ENCODE measurements at regions not wholly inside any gene's neighbourhood (a gene's known extent, or its start where the extent isn't known, plus 50 kb on each side); places are given as distances from the start of the nearest gene placed in this dataset.
"Not testable (repeated sequence)": the region's sequence is repeated elsewhere in the genome, so short reads cannot be mapped to it uniquely, and the experiment has no call there.

DNA sequence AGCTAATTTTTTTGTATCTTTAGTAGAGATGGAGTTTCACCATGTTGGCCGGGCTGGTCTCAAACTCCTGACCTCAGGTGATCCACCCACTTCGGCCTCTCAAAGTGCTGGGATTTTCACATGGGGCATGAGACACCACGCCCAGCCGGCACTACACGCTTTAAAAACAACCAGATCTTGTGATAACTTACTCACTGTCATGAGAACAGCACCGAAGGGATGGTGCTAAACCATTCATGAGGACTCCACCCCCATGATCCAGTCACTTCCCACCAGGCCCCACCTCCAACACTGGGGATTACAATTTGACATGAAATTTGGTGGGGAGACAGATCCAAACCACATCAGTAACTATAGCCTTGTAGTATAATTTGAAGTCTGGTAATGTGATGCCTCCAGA, 67.4 kb upstream of the ZNF169 start:
- not testable (repeated sequence) for DNase-seq

DNA sequence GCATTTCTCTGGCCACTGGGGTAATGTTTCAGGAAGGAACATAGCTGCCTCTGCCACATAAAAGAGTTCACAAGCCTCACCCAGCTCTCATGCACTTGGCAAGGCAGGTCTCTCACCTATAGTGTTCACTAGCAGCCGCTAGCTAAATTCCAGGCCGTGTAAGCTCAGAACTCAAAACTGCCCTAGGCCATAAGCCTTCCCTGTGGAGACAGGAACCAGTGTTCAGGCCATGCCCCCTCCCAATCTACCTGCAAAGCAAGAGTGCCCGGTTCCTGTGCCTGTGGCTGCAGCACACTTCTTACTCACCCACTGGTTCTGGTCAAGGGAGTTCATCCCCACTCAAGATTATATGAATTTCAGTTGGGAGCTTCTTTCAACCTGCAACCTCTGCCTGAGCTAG, 60.7 kb upstream of the ZNF169 start:
- no peak for DNase-seq

DNA sequence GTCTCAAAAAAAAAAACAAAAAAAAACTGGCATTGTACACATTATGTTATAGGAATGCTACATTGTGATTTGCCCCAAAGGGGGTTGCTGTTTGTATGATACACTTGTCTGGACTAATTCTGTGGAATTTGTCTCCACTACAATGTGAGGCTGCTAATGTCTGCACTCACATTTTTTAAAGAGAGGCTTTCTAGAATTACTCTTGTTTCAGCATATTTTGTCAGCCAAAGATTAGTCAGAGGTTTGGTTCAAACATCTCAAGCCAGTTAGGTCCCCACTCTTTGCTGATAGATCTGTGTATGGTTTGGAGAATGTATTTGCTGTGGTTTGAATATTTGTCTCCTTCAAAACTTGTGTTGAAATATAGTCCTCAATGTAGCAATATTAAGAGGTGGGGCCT, 59.3 kb upstream of the ZNF169 start:
- DNase-seq = no peak

DNA sequence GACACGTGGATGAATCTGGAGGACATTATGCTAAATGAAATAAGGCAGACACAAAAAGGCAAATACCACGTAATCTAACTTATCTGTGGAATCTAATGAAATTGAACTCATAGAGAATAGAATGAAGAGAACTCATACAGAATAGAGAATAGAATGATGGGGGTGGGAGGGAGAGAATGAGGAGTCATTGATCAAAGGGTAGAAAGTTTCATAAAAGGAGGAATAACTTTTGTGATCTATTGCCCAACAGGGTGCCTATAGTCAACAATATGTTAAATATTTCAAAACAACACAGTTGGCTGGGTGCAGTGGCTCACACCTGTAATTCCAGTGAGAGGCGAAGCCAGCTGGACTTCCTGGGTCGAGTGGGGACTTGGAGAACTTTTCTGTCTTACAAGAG, 54.9 kb upstream of the ZNF169 start:
- DNase-seq = no peak

DNA sequence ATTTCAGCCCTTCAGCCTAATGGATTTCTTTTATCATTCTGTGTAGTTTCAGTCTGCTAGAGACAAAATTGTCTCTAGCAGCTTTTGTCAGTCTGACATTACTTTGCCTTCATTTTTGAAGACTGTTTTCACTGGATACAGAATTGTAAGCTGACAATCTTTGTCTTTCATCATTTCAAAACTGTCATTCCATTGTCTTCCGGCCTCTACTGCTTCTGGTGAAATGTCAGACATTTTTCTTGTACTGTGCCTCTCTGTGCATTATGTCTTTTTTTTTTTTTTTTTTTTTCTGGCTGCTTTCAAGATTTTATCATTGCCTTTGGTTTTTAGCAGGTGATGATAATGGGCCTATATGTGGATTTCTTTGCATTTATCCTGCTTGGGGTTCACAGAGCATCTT, 51.3 kb upstream of the ZNF169 start:
- no peak for DNase-seq

Data from bone marrow (tissue), 2 donors.